LHCN-M2 (cell line): ENCODE measurements at regions not wholly inside any gene's neighbourhood (a gene's known extent, or its start where the extent isn't known, plus 50 kb on each side); places are given as distances from the start of the nearest gene placed in this dataset.
"Not testable (repeated sequence)": the region's sequence is repeated elsewhere in the genome, so short reads cannot be mapped to it uniquely, and the experiment has no call there.

Source experiments
- DNase-seq: peaks from one replicate; pipeline ENCODE4 v3.0.0-alpha.2; 2012; ENCODE audit warnings: low read depth

GRCh38 chr5:121640298-121640697 lies 211.4 kb upstream of the FTMT start:
- no peak for DNase-seq

GRCh38 chr5:121658221-121658620 lies 193.5 kb upstream of the FTMT start:
- DNase-seq: no peak

GRCh38 chr5:121660142-121660541 lies 191.5 kb upstream of the FTMT start:
- DNase-seq: no peak

GRCh38 chr5:121665542-121665941 lies 186.1 kb upstream of the FTMT start:
- not testable (repeated sequence) for DNase-seq

GRCh38 chr5:121667292-121667691 lies 184.4 kb upstream of the FTMT start:
- DNase-seq: no peak

GRCh38 chr5:121668635-121669034 lies 183.0 kb upstream of the FTMT start:
- peak; percentile 16 for DNase-seq

GRCh38 chr5:121671624-121672023 lies 180.1 kb upstream of the FTMT start:
- no peak for DNase-seq

- no peak for DNase-seq
Measured at GRCh38 chr5:121675924-121676323, 175.8 kb upstream of the FTMT start.

- no peak for DNase-seq
Measured at GRCh38 chr5:121681229-121681855, 170.3 kb upstream of the FTMT start.

GRCh38 chr5:121688126-121688525 lies 163.6 kb upstream of the FTMT start:
- no peak for DNase-seq

- no peak for DNase-seq
Measured at GRCh38 chr5:121688781-121689180, 162.9 kb upstream of the FTMT start.

- DNase-seq: no peak
Measured at GRCh38 chr5:121691478-121691877, 160.2 kb upstream of the FTMT start.

GRCh38 chr5:121692158-121692557 lies 159.5 kb upstream of the FTMT start:
- DNase-seq: no peak

GRCh38 chr5:121693864-121694263 lies 157.8 kb upstream of the FTMT start:
- DNase-seq: peak; percentile 11

- no peak for DNase-seq
Measured at GRCh38 chr5:121695307-121695706, 156.4 kb upstream of the FTMT start.

- DNase-seq: no peak
Measured at GRCh38 chr5:121698690-121699089, 153.0 kb upstream of the FTMT start.

GRCh38 chr5:121701731-121702130 lies 150.0 kb upstream of the FTMT start:
- no peak for DNase-seq

GRCh38 chr5:121702682-121703081 lies 149.0 kb upstream of the FTMT start:
- DNase-seq: no peak

- no peak for DNase-seq
Measured at GRCh38 chr5:121704291-121704690, 147.4 kb upstream of the FTMT start.

GRCh38 chr5:121706686-121707085 lies 145.0 kb upstream of the FTMT start:
- no peak for DNase-seq

- DNase-seq: no peak
Measured at GRCh38 chr5:121707178-121707577, 144.5 kb upstream of the FTMT start.

- no peak for DNase-seq
Measured at GRCh38 chr5:121711416-121711815, 140.3 kb upstream of the FTMT start.

- DNase-seq: no peak
Measured at GRCh38 chr5:121719255-121719654, 132.4 kb upstream of the FTMT start.

- no peak for DNase-seq
Measured at GRCh38 chr5:121725450-121725849, 126.2 kb upstream of the FTMT start.
